Panc1 (cell line): ENCODE measurements at regions not wholly inside any gene's neighbourhood (a gene's known extent, or its start where the extent isn't known, plus 50 kb on each side); places are given as distances from the start of the nearest gene placed in this dataset.

ENCODE experiments used
- POLR2AphosphoS5 ChIP-seq: IDR thresholded peaks from 2 replicates; pipeline ENCODE4 v1.6.1; 2012; ENCODE audit warnings: mild to moderate bottlenecking, low read depth, low read length, moderate library complexity
- SIN3A ChIP-seq: IDR thresholded peaks from 2 replicates; pipeline ENCODE4 v1.6.1; 2012; ENCODE audit warnings: low read depth, mild to moderate bottlenecking, low read length, moderate library complexity, borderline replicate concordance; ENCODE audit not compliant: insufficient read depth
- TCF7L2 ChIP-seq: IDR thresholded peaks from 2 replicates; pipeline ENCODE4 v1.6.1; 2011; ENCODE audit warnings: mild to moderate bottlenecking, low read depth, low read length, inconsistent platforms
- TF ChIP-seq, protein P1 (sequence below): fragments of 450-650 bp; IDR thresholded peaks from 2 replicates; pipeline ENCODE4 v1.5.1; 2017; ENCODE audit warnings: mild to moderate bottlenecking

DNA sequence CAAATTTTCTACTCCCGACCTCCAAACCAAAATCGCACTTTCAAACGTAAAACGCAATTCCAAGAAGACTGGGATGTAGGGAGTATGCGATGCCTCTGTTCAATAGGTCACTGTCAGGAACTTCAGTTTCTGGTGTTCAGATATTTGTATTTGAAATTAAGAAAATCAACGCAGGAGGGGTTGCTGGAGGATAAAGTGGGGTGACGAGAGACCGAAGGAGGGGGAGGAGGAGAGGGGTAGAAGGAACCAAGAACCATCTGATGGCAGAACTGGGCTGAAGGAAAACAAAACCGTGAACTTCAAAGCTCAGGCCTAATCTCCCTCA, 293.8 kb upstream of the NFE2L3 start:
- TF ChIP-seq, protein P1, sequence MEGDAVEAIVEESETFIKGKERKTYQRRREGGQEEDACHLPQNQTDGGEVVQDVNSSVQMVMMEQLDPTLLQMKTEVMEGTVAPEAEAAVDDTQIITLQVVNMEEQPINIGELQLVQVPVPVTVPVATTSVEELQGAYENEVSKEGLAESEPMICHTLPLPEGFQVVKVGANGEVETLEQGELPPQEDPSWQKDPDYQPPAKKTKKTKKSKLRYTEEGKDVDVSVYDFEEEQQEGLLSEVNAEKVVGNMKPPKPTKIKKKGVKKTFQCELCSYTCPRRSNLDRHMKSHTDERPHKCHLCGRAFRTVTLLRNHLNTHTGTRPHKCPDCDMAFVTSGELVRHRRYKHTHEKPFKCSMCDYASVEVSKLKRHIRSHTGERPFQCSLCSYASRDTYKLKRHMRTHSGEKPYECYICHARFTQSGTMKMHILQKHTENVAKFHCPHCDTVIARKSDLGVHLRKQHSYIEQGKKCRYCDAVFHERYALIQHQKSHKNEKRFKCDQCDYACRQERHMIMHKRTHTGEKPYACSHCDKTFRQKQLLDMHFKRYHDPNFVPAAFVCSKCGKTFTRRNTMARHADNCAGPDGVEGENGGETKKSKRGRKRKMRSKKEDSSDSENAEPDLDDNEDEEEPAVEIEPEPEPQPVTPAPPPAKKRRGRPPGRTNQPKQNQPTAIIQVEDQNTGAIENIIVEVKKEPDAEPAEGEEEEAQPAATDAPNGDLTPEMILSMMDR, result no peak
- TF ChIP-seq POLR2AphosphoS5, result no peak
- no peak for TF ChIP-seq TCF7L2
- TF ChIP-seq SIN3A, result no peak
